HCT116 (cell line): ENCODE measurements at regions not wholly inside any gene's neighbourhood (a gene's known extent, or its start where the extent isn't known, plus 50 kb on each side); places are given as distances from the start of the nearest gene placed in this dataset.

Experiments
- CTCF ChIP-seq, 3 experiments: fragments of 200-600 bp in 1 of 3; sonication (generic) in 1 of 3; IDR thresholded peaks in 2 of 3; conservative IDR thresholded peaks in 1 of 3; 2 replicates each; pipeline ENCODE4 v1.5.1; 2012 to 2017; ENCODE audit warnings: low read depth in 2 of 3, low read length in 2 of 3, antibody characterized with exemption in 1 of 3, borderline replicate concordance in 1 of 3, control low read depth in 1 of 3, mild to moderate bottlenecking in 1 of 3, mixed read lengths in 1 of 3, mixed run types in 1 of 3, moderate library complexity in 1 of 3; ENCODE audit not compliant: insufficient read depth in 1 of 3
- ELF1 ChIP-seq: IDR thresholded peaks from 2 replicates; pipeline ENCODE4 v1.6.1; 2012; ENCODE audit warnings: low read depth, borderline replicate concordance
- EZH2phosphoT487 ChIP-seq: fragments of 200-600 bp; IDR thresholded peaks from 2 replicates; pipeline ENCODE4 v1.6.1; 2018; ENCODE audit warnings: antibody characterized with exemption, borderline replicate concordance
- MAX ChIP-seq: IDR thresholded peaks from 2 replicates; pipeline ENCODE4 v1.6.1; 2012
- POLR2A ChIP-seq: IDR thresholded peaks from 2 replicates; pipeline ENCODE4 v1.7.0; 2011; ENCODE audit warnings: borderline replicate concordance; ENCODE audit not compliant: insufficient read depth, insufficient read length; ENCODE audit errors: extremely low read depth
- POLR2AphosphoS5 ChIP-seq: IDR thresholded peaks from 2 replicates; pipeline ENCODE4 v1.6.1; 2011; ENCODE audit warnings: mild to moderate bottlenecking, low read depth, low read length, moderate library complexity
- TF ChIP-seq, protein P1 (sequence below): IDR thresholded peaks from 2 replicates; pipeline ENCODE4 v1.6.1; 2012; ENCODE audit warnings: low read depth

- no peak for TF ChIP-seq CTCF (IDR thresholded peaks at IDR 0.05 in 2 of 3, conservative IDR thresholded peaks at IDR 0.05 in 1 of 3; ENCODE audit: borderline replicate concordance in 1 of 3, insufficient read depth in 1 of 3, low read depth in 2 of 3, low read length in 2 of 3)
- TF ChIP-seq, protein P1, sequence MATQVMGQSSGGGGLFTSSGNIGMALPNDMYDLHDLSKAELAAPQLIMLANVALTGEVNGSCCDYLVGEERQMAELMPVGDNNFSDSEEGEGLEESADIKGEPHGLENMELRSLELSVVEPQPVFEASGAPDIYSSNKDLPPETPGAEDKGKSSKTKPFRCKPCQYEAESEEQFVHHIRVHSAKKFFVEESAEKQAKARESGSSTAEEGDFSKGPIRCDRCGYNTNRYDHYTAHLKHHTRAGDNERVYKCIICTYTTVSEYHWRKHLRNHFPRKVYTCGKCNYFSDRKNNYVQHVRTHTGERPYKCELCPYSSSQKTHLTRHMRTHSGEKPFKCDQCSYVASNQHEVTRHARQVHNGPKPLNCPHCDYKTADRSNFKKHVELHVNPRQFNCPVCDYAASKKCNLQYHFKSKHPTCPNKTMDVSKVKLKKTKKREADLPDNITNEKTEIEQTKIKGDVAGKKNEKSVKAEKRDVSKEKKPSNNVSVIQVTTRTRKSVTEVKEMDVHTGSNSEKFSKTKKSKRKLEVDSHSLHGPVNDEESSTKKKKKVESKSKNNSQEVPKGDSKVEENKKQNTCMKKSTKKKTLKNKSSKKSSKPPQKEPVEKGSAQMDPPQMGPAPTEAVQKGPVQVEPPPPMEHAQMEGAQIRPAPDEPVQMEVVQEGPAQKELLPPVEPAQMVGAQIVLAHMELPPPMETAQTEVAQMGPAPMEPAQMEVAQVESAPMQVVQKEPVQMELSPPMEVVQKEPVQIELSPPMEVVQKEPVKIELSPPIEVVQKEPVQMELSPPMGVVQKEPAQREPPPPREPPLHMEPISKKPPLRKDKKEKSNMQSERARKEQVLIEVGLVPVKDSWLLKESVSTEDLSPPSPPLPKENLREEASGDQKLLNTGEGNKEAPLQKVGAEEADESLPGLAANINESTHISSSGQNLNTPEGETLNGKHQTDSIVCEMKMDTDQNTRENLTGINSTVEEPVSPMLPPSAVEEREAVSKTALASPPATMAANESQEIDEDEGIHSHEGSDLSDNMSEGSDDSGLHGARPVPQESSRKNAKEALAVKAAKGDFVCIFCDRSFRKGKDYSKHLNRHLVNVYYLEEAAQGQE: no peak
- no peak for TF ChIP-seq EZH2phosphoT487
- TF ChIP-seq MAX: no peak
- no peak for TF ChIP-seq POLR2AphosphoS5
- no peak for TF ChIP-seq POLR2A
- no peak for TF ChIP-seq ELF1
Observed at GRCh38 chr11:130600616-130601015, 152.2 kb downstream of the ADAMTS15 start.
